ENCODE measurements at regions not wholly inside any gene's neighbourhood (a gene's known extent, or its start where the extent isn't known, plus 50 kb on each side); places are given as distances from the start of the nearest gene placed in this dataset.
"Not testable (repeated sequence)": the region's sequence is repeated elsewhere in the genome, so short reads cannot be mapped to it uniquely, and the experiment has no call there.

- not testable (repeated sequence) for H3K9me3 Mint-ChIP-seq; H3K36me3 Mint-ChIP-seq (ENCODE audit: insufficient read depth in 2 of 2); H3K4me1 Mint-ChIP-seq (ENCODE audit: low read depth); ATAC-seq (replicated peaks in 1 of 2); H3K27me3 Mint-ChIP-seq (ENCODE audit: low read depth); H3K27ac Mint-ChIP-seq; H3K4me3 Mint-ChIP-seq; DNase-seq
Measured at GRCh38 chr1:120565396-120565795, 150.6 kb downstream of the NBPF8 start.

GRCh38 chr1:120567620-120568019 lies 152.8 kb downstream of the NBPF8 start:
- H3K9me3 Mint-ChIP-seq; H3K4me1 Mint-ChIP-seq (ENCODE audit: low read depth); H3K36me3 Mint-ChIP-seq (ENCODE audit: insufficient read depth in 2 of 2); DNase-seq; H3K4me3 Mint-ChIP-seq; ATAC-seq (replicated peaks in 1 of 2); H3K27ac Mint-ChIP-seq; H3K27me3 Mint-ChIP-seq (ENCODE audit: low read depth): not testable (repeated sequence)

- not testable (repeated sequence) for H3K27me3 Mint-ChIP-seq (ENCODE audit: low read depth); ATAC-seq (replicated peaks in 1 of 2); H3K4me3 Mint-ChIP-seq; H3K27ac Mint-ChIP-seq; H3K36me3 Mint-ChIP-seq (ENCODE audit: insufficient read depth in 2 of 2); DNase-seq; H3K4me1 Mint-ChIP-seq (ENCODE audit: low read depth); H3K9me3 Mint-ChIP-seq
Measured at GRCh38 chr1:120575201-120575600, 148.5 kb upstream of the NBPF26 start.

GRCh38 chr1:120582135-120582534 lies 141.6 kb upstream of the NBPF26 start:
- not testable (repeated sequence) for H3K4me1 Mint-ChIP-seq (ENCODE audit: low read depth); H3K4me3 Mint-ChIP-seq; H3K9me3 Mint-ChIP-seq; H3K27ac Mint-ChIP-seq; ATAC-seq (replicated peaks in 1 of 2); H3K27me3 Mint-ChIP-seq (ENCODE audit: low read depth); DNase-seq; H3K36me3 Mint-ChIP-seq (ENCODE audit: insufficient read depth in 2 of 2)

- H3K36me3 Mint-ChIP-seq (ENCODE audit: insufficient read depth in 2 of 2); H3K9me3 Mint-ChIP-seq; H3K4me1 Mint-ChIP-seq (ENCODE audit: low read depth); ATAC-seq (replicated peaks in 1 of 2); H3K4me3 Mint-ChIP-seq; DNase-seq; H3K27me3 Mint-ChIP-seq (ENCODE audit: low read depth); H3K27ac Mint-ChIP-seq: not testable (repeated sequence)
Measured at GRCh38 chr1:120586053-120586452, 137.7 kb upstream of the NBPF26 start.

GRCh38 chr1:120588811-120589210 lies 134.9 kb upstream of the NBPF26 start:
- not testable (repeated sequence) for H3K4me1 Mint-ChIP-seq (ENCODE audit: low read depth); H3K36me3 Mint-ChIP-seq (ENCODE audit: insufficient read depth in 2 of 2); DNase-seq; H3K9me3 Mint-ChIP-seq; ATAC-seq (replicated peaks in 1 of 2); H3K27me3 Mint-ChIP-seq (ENCODE audit: low read depth); H3K4me3 Mint-ChIP-seq; H3K27ac Mint-ChIP-seq

- not testable (repeated sequence) for H3K9me3 Mint-ChIP-seq; DNase-seq; H3K4me1 Mint-ChIP-seq (ENCODE audit: low read depth); H3K4me3 Mint-ChIP-seq; H3K27me3 Mint-ChIP-seq (ENCODE audit: low read depth); H3K27ac Mint-ChIP-seq; H3K36me3 Mint-ChIP-seq (ENCODE audit: insufficient read depth in 2 of 2); ATAC-seq (replicated peaks in 1 of 2)
Measured at GRCh38 chr1:120591774-120592173, 132.0 kb upstream of the NBPF26 start.

- not testable (repeated sequence) for ATAC-seq (replicated peaks in 1 of 2); H3K4me1 Mint-ChIP-seq (ENCODE audit: low read depth); DNase-seq; H3K9me3 Mint-ChIP-seq; H3K4me3 Mint-ChIP-seq; H3K27me3 Mint-ChIP-seq (ENCODE audit: low read depth); H3K27ac Mint-ChIP-seq; H3K36me3 Mint-ChIP-seq (ENCODE audit: insufficient read depth in 2 of 2)
Measured at GRCh38 chr1:120592943-120593342, 130.8 kb upstream of the NBPF26 start.

GRCh38 chr1:120593648-120594047 lies 130.1 kb upstream of the NBPF26 start:
- H3K36me3 Mint-ChIP-seq (ENCODE audit: insufficient read depth in 2 of 2); ATAC-seq (replicated peaks in 1 of 2); DNase-seq; H3K4me3 Mint-ChIP-seq; H3K27me3 Mint-ChIP-seq (ENCODE audit: low read depth); H3K27ac Mint-ChIP-seq; H3K4me1 Mint-ChIP-seq (ENCODE audit: low read depth); H3K9me3 Mint-ChIP-seq: not testable (repeated sequence)

- H3K4me3 Mint-ChIP-seq; H3K27ac Mint-ChIP-seq; ATAC-seq (replicated peaks in 1 of 2); H3K36me3 Mint-ChIP-seq (ENCODE audit: insufficient read depth in 2 of 2); DNase-seq; H3K27me3 Mint-ChIP-seq (ENCODE audit: low read depth); H3K4me1 Mint-ChIP-seq (ENCODE audit: low read depth); H3K9me3 Mint-ChIP-seq: not testable (repeated sequence)
Measured at GRCh38 chr1:120598331-120598951, 125.3 kb upstream of the NBPF26 start.

- H3K4me3 Mint-ChIP-seq; H3K27me3 Mint-ChIP-seq (ENCODE audit: low read depth); DNase-seq; H3K27ac Mint-ChIP-seq; ATAC-seq (replicated peaks in 1 of 2); H3K4me1 Mint-ChIP-seq (ENCODE audit: low read depth); H3K36me3 Mint-ChIP-seq (ENCODE audit: insufficient read depth in 2 of 2); H3K9me3 Mint-ChIP-seq: not testable (repeated sequence)
Measured at GRCh38 chr1:120599511-120599910, 124.2 kb upstream of the NBPF26 start.

GRCh38 chr1:120600442-120601041 lies 123.2 kb upstream of the NBPF26 start:
- H3K36me3 Mint-ChIP-seq (ENCODE audit: insufficient read depth in 2 of 2); DNase-seq; H3K27me3 Mint-ChIP-seq (ENCODE audit: low read depth); H3K4me1 Mint-ChIP-seq (ENCODE audit: low read depth); ATAC-seq (replicated peaks in 1 of 2); H3K9me3 Mint-ChIP-seq; H3K4me3 Mint-ChIP-seq; H3K27ac Mint-ChIP-seq: not testable (repeated sequence)

GRCh38 chr1:120607882-120608281 lies 115.9 kb upstream of the NBPF26 start:
- H3K27ac Mint-ChIP-seq; DNase-seq; H3K4me3 Mint-ChIP-seq; ATAC-seq (replicated peaks in 1 of 2); H3K36me3 Mint-ChIP-seq (ENCODE audit: insufficient read depth in 2 of 2); H3K9me3 Mint-ChIP-seq; H3K4me1 Mint-ChIP-seq (ENCODE audit: low read depth); H3K27me3 Mint-ChIP-seq (ENCODE audit: low read depth): not testable (repeated sequence)

GRCh38 chr1:120608314-120609014 lies 115.3 kb upstream of the NBPF26 start:
- H3K27me3 Mint-ChIP-seq (ENCODE audit: low read depth); H3K36me3 Mint-ChIP-seq (ENCODE audit: insufficient read depth in 2 of 2); H3K4me1 Mint-ChIP-seq (ENCODE audit: low read depth); H3K4me3 Mint-ChIP-seq; H3K27ac Mint-ChIP-seq; DNase-seq; H3K9me3 Mint-ChIP-seq: not testable (repeated sequence)
- peak; percentile 25 to 72 for ATAC-seq (replicated peaks in 1 of 2)

Data from activated T-cell treated with anti-CD3 and anti-CD28 coated beads, Interleukin-2, amount 50 U/mL, for 72 hours (primary cell).